ENCODE measurements at regions not wholly inside any gene's neighbourhood (a gene's known extent, or its start where the extent isn't known, plus 50 kb on each side); places are given as distances from the start of the nearest gene placed in this dataset.

- TF ChIP-seq ZBTB33 (IDR thresholded peaks at IDR 0.05) = no peak
These were observed 265.0 kb downstream of the ADAMTS20 start (continued) for GRCh38 chr12:43286986-43287385.

GRCh38 chr12:43285159-43285598 lies 266.8 kb downstream of the ADAMTS20 start:
- Histone ChIP-seq H3K9ac (ENCODE audit: low read depth in 1 of 2, low read length in 2 of 2) (no peak overlapping the region), H3K27ac (ENCODE audit: low read depth in 1 of 2, low read length in 2 of 2) (no peak overlapping the region), H3K4me3 (ENCODE audit: low read depth in 1 of 3, low read length in 3 of 3) (no peak overlapping the region), H3K27me3 (ENCODE audit: control insufficient read depth in 4 of 4, insufficient read depth in 4 of 4, low read length in 3 of 4) (peaks cover 0 to 2% (median 0%) of the 10 kb centered on the region in 4 donors), H3K9me3 (ENCODE audit: control insufficient read depth in 4 of 4, low read length in 3 of 4) (no peaks in the 10 kb centered on the region), H3K4me1 (ENCODE audit: control insufficient read depth in 4 of 4, insufficient read depth in 4 of 4, low read length in 3 of 4) (no peaks in the 10 kb centered on the region), H3K36me3 (ENCODE audit: control insufficient read depth in 4 of 4, insufficient read depth in 3 of 4, low read depth in 1 of 4, low read length in 3 of 4) (no peaks in the 10 kb centered on the region)
- TF ChIP-seq TAF1 (conservative IDR thresholded peaks at IDR 0.05) = no peak
- no peak for TF ChIP-seq NR2F2 (IDR thresholded peaks at IDR 0.05)
- TF ChIP-seq ATF3 (IDR thresholded peaks at IDR 0.05) = no peak
- TF ChIP-seq REST (IDR thresholded peaks at IDR 0.05) = no peak
- WGBS = 52% methylated on average over 4 of the region's 4 CpGs
- DNase-seq (ENCODE audit: low spot score) = no peak

GRCh38 chr12:43284486-43285158 lies 267.4 kb downstream of the ADAMTS20 start:
- TF ChIP-seq FOXA1 (IDR thresholded peaks at IDR 0.05) (no peak), ATF3 (IDR thresholded peaks at IDR 0.05) (no peak), SP1 (IDR thresholded peaks at IDR 0.05) (no peak), HNF4A (conservative IDR thresholded peaks at IDR 0.05) (no peak), REST (IDR thresholded peaks at IDR 0.05) (no peak), MAX (IDR thresholded peaks at IDR 0.05) (no peak), GABPA (IDR thresholded peaks at IDR 0.05 in 1 of 2, conservative IDR thresholded peaks at IDR 0.05 in 1 of 2) (no peak), FOXA2 (IDR thresholded peaks at IDR 0.05) (no peak), YY1 (IDR thresholded peaks at IDR 0.05) (no peak), JUND (IDR thresholded peaks at IDR 0.05) (no peak), EGR1 (IDR thresholded peaks at IDR 0.05; ENCODE audit: low read depth in 2 of 2) (no peak), ZBTB33 (IDR thresholded peaks at IDR 0.05) (no peak), TAF1 (conservative IDR thresholded peaks at IDR 0.05) (no peak), RAD21 (IDR thresholded peaks at IDR 0.05) (no peak)
- WGBS = 59% methylated on average over 2 of the region's 2 CpGs
- Histone ChIP-seq H3K9me3 (ENCODE audit: control insufficient read depth in 4 of 4, low read length in 3 of 4) (no peaks in the 10 kb centered on the region), H3K9ac (ENCODE audit: low read depth in 1 of 2, low read length in 2 of 2) (no peak overlapping the region), H3K27ac (ENCODE audit: low read depth in 1 of 2, low read length in 2 of 2) (no peak overlapping the region), H3K4me1 (ENCODE audit: control insufficient read depth in 4 of 4, insufficient read depth in 4 of 4, low read length in 3 of 4) (no peaks in the 10 kb centered on the region), H3K36me3 (ENCODE audit: control insufficient read depth in 4 of 4, insufficient read depth in 3 of 4, low read depth in 1 of 4, low read length in 3 of 4) (no peaks in the 10 kb centered on the region), H3K27me3 (ENCODE audit: control insufficient read depth in 4 of 4, insufficient read depth in 4 of 4, low read length in 3 of 4) (peaks cover 0 to 2% (median 0%) of the 10 kb centered on the region in 4 donors), H3K4me3 (ENCODE audit: low read depth in 1 of 3, low read length in 3 of 3) (no peak overlapping the region)
- no peak for DNase-seq (ENCODE audit: low spot score)

Data from liver (tissue), 7 donors.